ENCODE measurements at regions not wholly inside any gene's neighbourhood (a gene's known extent, or its start where the extent isn't known, plus 50 kb on each side); places are given as distances from the start of the nearest gene placed in this dataset.
A peak's percentile ranks its signal among the peaks of the same experiment; 100 is the strongest.

DNA sequence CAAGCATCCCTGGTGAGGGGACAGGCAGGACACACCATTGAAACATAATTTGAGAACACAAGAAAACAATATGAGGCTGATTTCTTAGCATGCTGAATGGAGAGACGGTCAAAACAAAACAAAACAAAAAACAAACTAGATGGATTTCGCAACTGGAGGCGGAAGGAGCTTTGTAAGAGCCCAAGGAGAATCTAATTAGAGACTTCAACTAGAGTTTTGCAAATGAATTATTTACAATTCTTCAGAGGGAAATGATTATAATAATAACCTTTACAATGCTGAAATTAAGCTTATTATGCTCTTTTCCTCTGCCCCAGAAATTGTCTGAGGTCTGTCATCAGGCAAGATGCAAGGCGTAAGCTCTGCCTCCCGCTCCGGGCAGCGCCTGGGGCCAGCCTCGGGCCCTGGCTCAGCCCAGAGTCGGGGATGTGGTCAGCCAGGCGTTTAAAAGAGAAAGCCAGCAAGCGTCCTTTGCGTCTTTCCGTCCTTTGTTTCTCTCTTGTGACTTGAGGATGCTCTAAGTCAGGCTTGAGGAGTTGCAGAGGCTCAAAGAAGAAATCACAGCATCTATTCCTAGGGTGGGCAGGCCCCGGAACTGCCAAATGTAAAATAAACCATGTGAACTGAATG, 139.6 kb downstream of the TWIST2 start:
- FAIRE-seq (no peak), DNase-seq (ENCODE audit: low spot score) (no peak), ATAC-seq (no peak)
- no peak overlapping the region for H3K4me2 ChIP-seq (ENCODE audit: low read depth, low read length)
- no peaks in the 10 kb centered on the region for H3K9me3 ChIP-seq (ENCODE audit: low read length)
- H3K4me1 ChIP-seq (ENCODE audit: insufficient read depth, low read length) = no peaks in the 10 kb centered on the region
- peaks cover 12 to 77% of the 10 kb centered on the region in 2 experiments; a peak in 4 of 5 replicates for H3K27me3 ChIP-seq (ENCODE audit: control insufficient read depth in 1 of 2, insufficient read depth in 2 of 2, low read length in 2 of 2)
- H4K20me1 ChIP-seq (ENCODE audit: insufficient read depth, low read length) = no peaks in the 10 kb centered on the region
- no peak overlapping the region for H3K27ac ChIP-seq (ENCODE audit: extremely low read length, insufficient read depth, low read length)
- ChIA-PET POLR2A (no interaction called here), CTCF (ENCODE audit: low intra/inter-chr PET ratio, low total read pairs) (no interaction called here)
- H3K9ac ChIP-seq (ENCODE audit: insufficient read depth, low read depth, low read length) = no peak overlapping the region
- TF ChIP-seq CEBPB (IDR thresholded peaks at IDR 0.05; ENCODE audit: borderline replicate concordance, low read depth, low read length) (peak; percentile 49; the same call in 1 of the 2 replicates), EZH2 (conservative IDR thresholded peaks at IDR 0.05; ENCODE audit: low read depth, low read length) (0 out of 2 replicates have a peak, but pooled peaks have one; percentile 17), THYN1 (CRISPR knock-in tag; IDR thresholded peaks at IDR 0.05; ENCODE audit: borderline replicate concordance, low read depth) (no peak)
- TF ChIP-seq, protein P1, sequence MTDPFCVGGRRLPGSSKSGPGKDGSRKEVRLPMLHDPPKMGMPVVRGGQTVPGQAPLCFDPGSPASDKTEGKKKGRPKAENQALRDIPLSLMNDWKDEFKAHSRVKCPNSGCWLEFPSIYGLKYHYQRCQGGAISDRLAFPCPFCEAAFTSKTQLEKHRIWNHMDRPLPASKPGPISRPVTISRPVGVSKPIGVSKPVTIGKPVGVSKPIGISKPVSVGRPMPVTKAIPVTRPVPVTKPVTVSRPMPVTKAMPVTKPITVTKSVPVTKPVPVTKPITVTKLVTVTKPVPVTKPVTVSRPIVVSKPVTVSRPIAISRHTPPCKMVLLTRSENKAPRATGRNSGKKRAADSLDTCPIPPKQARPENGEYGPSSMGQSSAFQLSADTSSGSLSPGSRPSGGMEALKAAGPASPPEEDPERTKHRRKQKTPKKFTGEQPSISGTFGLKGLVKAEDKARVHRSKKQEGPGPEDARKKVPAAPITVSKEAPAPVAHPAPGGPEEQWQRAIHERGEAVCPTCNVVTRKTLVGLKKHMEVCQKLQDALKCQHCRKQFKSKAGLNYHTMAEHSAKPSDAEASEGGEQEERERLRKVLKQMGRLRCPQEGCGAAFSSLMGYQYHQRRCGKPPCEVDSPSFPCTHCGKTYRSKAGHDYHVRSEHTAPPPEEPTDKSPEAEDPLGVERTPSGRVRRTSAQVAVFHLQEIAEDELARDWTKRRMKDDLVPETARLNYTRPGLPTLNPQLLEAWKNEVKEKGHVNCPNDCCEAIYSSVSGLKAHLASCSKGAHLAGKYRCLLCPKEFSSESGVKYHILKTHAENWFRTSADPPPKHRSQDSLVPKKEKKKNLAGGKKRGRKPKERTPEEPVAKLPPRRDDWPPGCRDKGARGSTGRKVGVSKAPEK (CRISPR knock-in tag; IDR thresholded peaks at IDR 0.05; ENCODE audit: borderline replicate concordance) = no peak
- no peaks in the 10 kb centered on the region for H3K36me3 ChIP-seq (replicated peaks in 1 of 2; ENCODE audit: control insufficient read depth in 1 of 2, insufficient read depth in 2 of 2, low read length in 2 of 2)
- in situ Hi-C loops (cut with HindIII; ENCODE audit: extremely low pct_ligation_motif_present, low pct_unique_long_range_greater_than_20kb) = no loop called here
- no TSS peak for BruUV-seq (replicated peaks)
- WGBS (ENCODE audit: low lambda C conversion rate) = 11% methylated on average over 14 of the region's 14 CpGs
- no peak overlapping the region for H2AFZ ChIP-seq (ENCODE audit: low read length)
- no peak overlapping the region for H3K4me3 ChIP-seq (replicated peaks in 1 of 3; ENCODE audit: insufficient read depth in 1 of 3, low read depth in 2 of 3, low read length in 3 of 3)
- no peaks in the 10 kb centered on the region for H3K79me2 ChIP-seq (ENCODE audit: insufficient read depth, low read length)
- intact Hi-C loops (cut with micrococcal nuclease; ENCODE audit: unreplicated experiment) = no loop called here

DNA sequence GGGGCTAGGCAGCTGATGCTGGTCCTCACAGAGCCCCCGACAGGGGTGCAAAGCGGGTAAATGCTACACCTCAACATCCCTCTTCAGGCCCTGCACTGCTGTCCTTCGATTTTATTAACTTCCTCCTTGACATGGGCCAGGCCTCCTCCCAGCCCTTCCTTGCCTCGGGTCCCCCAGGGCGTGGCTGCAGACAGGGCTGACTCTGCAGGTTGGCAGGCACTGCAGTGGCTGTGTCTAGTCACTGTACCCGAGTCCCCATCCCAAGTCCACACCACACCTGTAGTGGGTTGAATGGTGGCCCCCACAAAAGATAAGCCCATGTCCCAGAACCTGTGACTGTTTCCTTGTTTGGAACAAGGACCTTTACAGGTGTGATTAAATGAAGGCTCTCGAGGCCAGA, 140.2 kb downstream of the TWIST2 start:
- no TSS peak for BruUV-seq (replicated peaks)
- intact Hi-C loops (cut with micrococcal nuclease; ENCODE audit: unreplicated experiment) = no loop called here
- WGBS (ENCODE audit: low lambda C conversion rate) = 3% methylated on average over 7 of the region's 7 CpGs
- H3K27ac ChIP-seq (ENCODE audit: extremely low read length, insufficient read depth, low read length) = no peak overlapping the region
- CTCF ChIA-PET (ENCODE audit: low intra/inter-chr PET ratio, low total read pairs) = no interaction called here
- no peaks in the 10 kb centered on the region for H3K4me1 ChIP-seq (ENCODE audit: insufficient read depth, low read length)
- no peaks in the 10 kb centered on the region for H3K36me3 ChIP-seq (replicated peaks in 1 of 2; ENCODE audit: control insufficient read depth in 1 of 2, insufficient read depth in 2 of 2, low read length in 2 of 2)
- ATAC-seq = no peak
- in situ Hi-C loops (cut with HindIII; ENCODE audit: extremely low pct_ligation_motif_present, low pct_unique_long_range_greater_than_20kb) = no loop called here
- H4K20me1 ChIP-seq (ENCODE audit: insufficient read depth, low read length) = no peaks in the 10 kb centered on the region
- POLR2A ChIA-PET = no interaction called here
- H2AFZ ChIP-seq (ENCODE audit: low read length) = no peak overlapping the region
- H3K9me3 ChIP-seq (ENCODE audit: low read length) = no peaks in the 10 kb centered on the region
- TF ChIP-seq ZNF333 (CRISPR knock-in tag; IDR thresholded peaks at IDR 0.05; ENCODE audit: borderline replicate concordance) (no peak), PCBP1 (IDR thresholded peaks at IDR 0.05; ENCODE audit: borderline replicate concordance, low read depth, low read length) (no peak), ZFP82 (CRISPR knock-in tag; IDR thresholded peaks at IDR 0.05; ENCODE audit: borderline replicate concordance) (no peak), NRL (CRISPR knock-in tag; IDR thresholded peaks at IDR 0.05; ENCODE audit: borderline replicate concordance) (no peak), ADNP (CRISPR knock-in tag; IDR thresholded peaks at IDR 0.05) (no peak), ZNF709 (CRISPR knock-in tag; IDR thresholded peaks at IDR 0.05) (no peak), PTBP1 (IDR thresholded peaks at IDR 0.05; ENCODE audit: low read depth, low read length, poor library complexity, severe bottlenecking) (no peak)
- TF ChIP-seq, protein P2, sequence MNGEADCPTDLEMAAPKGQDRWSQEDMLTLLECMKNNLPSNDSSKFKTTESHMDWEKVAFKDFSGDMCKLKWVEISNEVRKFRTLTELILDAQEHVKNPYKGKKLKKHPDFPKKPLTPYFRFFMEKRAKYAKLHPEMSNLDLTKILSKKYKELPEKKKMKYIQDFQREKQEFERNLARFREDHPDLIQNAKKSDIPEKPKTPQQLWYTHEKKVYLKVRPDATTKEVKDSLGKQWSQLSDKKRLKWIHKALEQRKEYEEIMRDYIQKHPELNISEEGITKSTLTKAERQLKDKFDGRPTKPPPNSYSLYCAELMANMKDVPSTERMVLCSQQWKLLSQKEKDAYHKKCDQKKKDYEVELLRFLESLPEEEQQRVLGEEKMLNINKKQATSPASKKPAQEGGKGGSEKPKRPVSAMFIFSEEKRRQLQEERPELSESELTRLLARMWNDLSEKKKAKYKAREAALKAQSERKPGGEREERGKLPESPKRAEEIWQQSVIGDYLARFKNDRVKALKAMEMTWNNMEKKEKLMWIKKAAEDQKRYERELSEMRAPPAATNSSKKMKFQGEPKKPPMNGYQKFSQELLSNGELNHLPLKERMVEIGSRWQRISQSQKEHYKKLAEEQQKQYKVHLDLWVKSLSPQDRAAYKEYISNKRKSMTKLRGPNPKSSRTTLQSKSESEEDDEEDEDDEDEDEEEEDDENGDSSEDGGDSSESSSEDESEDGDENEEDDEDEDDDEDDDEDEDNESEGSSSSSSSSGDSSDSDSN (CRISPR knock-in tag; IDR thresholded peaks at IDR 0.05) = no peak
- TF ChIP-seq, protein P3, sequence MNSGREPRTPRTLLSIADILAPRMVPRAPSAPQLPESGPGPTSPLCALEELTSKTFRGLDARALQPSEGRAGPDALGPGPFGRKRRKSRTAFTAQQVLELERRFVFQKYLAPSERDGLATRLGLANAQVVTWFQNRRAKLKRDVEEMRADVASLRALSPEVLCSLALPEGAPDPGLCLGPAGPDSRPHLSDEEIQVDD (CRISPR knock-in tag; IDR thresholded peaks at IDR 0.05; ENCODE audit: borderline replicate concordance) = no peak
- H3K9ac ChIP-seq (ENCODE audit: insufficient read depth, low read depth, low read length) = no peak overlapping the region
- FAIRE-seq = no peak
- no peak for DNase-seq (ENCODE audit: low spot score)
- H3K4me3 ChIP-seq (replicated peaks in 1 of 3; ENCODE audit: insufficient read depth in 1 of 3, low read depth in 2 of 3, low read length in 3 of 3) = no peak overlapping the region
- H3K4me2 ChIP-seq (ENCODE audit: low read depth, low read length) = no peak overlapping the region
- no peaks in the 10 kb centered on the region for H3K79me2 ChIP-seq (ENCODE audit: insufficient read depth, low read length)
- peaks cover 12 to 77% of the 10 kb centered on the region in 2 experiments; a peak in 4 of 5 replicates for H3K27me3 ChIP-seq (ENCODE audit: control insufficient read depth in 1 of 2, insufficient read depth in 2 of 2, low read length in 2 of 2)
